Erythroblast (primary cell): ENCODE measurements at regions not wholly inside any gene's neighbourhood (a gene's known extent, or its start where the extent isn't known, plus 50 kb on each side); places are given as distances from the start of the nearest gene placed in this dataset.
"Not testable (repeated sequence)": the region's sequence is repeated elsewhere in the genome, so short reads cannot be mapped to it uniquely, and the experiment has no call there.

ENCODE experiments used
- GATA1 ChIP-seq: IDR thresholded peaks from 2 replicates; pipeline ENCODE4 v1.6.1; 2011; ENCODE audit warnings: low read depth, mild to moderate bottlenecking, control low read depth, low read length, moderate library complexity
- POLR2A ChIP-seq: IDR thresholded peaks from 2 replicates; pipeline ENCODE4 v1.6.1; 2011; ENCODE audit warnings: mild to moderate bottlenecking, low read length

- not testable (repeated sequence) for TF ChIP-seq POLR2A, GATA1
These were observed 100.1 kb downstream of the CCDC74A start for GRCh38 chr2:131627777-131628176.
